Lung (tissue), 11 donors: ENCODE measurements at regions not wholly inside any gene's neighbourhood (a gene's known extent, or its start where the extent isn't known, plus 50 kb on each side); places are given as distances from the start of the nearest gene placed in this dataset.
"Not testable (repeated sequence)": the region's sequence is repeated elsewhere in the genome, so short reads cannot be mapped to it uniquely, and the experiment has no call there.

Source experiments
- ATAC-seq: fragments of 200-7000 bp; cut with Tn5 transposase; one replicate; pipeline ENCODE4 v1.9.1; 2020; ENCODE audit warnings: moderate number of reproducible peaks; ENCODE audit not compliant: insufficient read depth, low FRiP score
- DNase-seq, 3 donors: peaks; one replicate each; pipeline ENCODE4 v3.0.0-alpha.2; 2013 to 2017
- H3K27ac ChIP-seq, 2 donors: one replicate each; pipeline ENCODE4 v1.5.1; 2013; ENCODE audit warnings: mild to moderate bottlenecking in 2 of 2, moderate library complexity in 2 of 2, control low read depth in 1 of 2, inconsistent platforms in 1 of 2, low read depth in 1 of 2, low read length in 1 of 2
- H3K27me3 ChIP-seq, 3 donors: one replicate each; pipeline ENCODE4 v1.5.1; 2013; ENCODE audit warnings: low read length in 2 of 3; ENCODE audit not compliant: control insufficient read depth in 3 of 3, insufficient read depth in 3 of 3
- H3K36me3 ChIP-seq, 4 donors: one replicate each; pipeline ENCODE4 v1.5.1; 2013; ENCODE audit warnings: low read length in 4 of 4, mild to moderate bottlenecking in 1 of 4, moderate library complexity in 1 of 4; ENCODE audit not compliant: control insufficient read depth in 4 of 4, insufficient read depth in 4 of 4
- H3K4me1 ChIP-seq, 5 donors: one replicate each; pipeline ENCODE4 v1.5.1; 2013; ENCODE audit warnings: low read length in 5 of 5, mild to moderate bottlenecking in 2 of 5, moderate library complexity in 1 of 5; ENCODE audit not compliant: control insufficient read depth in 5 of 5, insufficient read depth in 5 of 5
- H3K4me3 ChIP-seq: one replicate; pipeline ENCODE4 v1.5.1; 2013; ENCODE audit warnings: mild to moderate bottlenecking, control low read depth, moderate library complexity
- H3K9ac ChIP-seq, 2 donors: one replicate each; pipeline ENCODE4 v1.5.1; 2013; ENCODE audit warnings: low read length in 2 of 2, control low read depth in 1 of 2; ENCODE audit not compliant: insufficient read depth in 1 of 2
- H3K9me3 ChIP-seq, 4 donors: one replicate each; pipeline ENCODE4 v1.5.1; 2013; ENCODE audit warnings: low read length in 3 of 4, mild to moderate bottlenecking in 1 of 4, moderate library complexity in 1 of 4; ENCODE audit not compliant: control insufficient read depth in 4 of 4, insufficient read depth in 3 of 4
- WGBS, 2 donors: extraction: QIAGEN DNeasy Blood & Tissue Kit; methylation state at CpG; one replicate each; pipeline ENCODE4 v1.1.7; 2013; 5-methylcytosine and 5-hydroxymethylcytosine counted together
- TF ChIP-seq, protein P1 (sequence below): IDR thresholded peaks from 2 replicates; pipeline ENCODE4 v1.5.1; 2012; ENCODE audit warnings: mild to moderate bottlenecking; ENCODE audit errors: control extremely low read depth, extremely low read depth
- donor health status: control.
- donor health status: control.
- donor health status: Bipolar disorder and iron deficiency.
- donor health status: healthy.
- donor health status: DM: yes; HTN: yes; CAD: no.

GRCh38 chr18:42544901-42545300 lies 570.6 kb downstream of the RIT2 start:
- TF ChIP-seq, protein P1, sequence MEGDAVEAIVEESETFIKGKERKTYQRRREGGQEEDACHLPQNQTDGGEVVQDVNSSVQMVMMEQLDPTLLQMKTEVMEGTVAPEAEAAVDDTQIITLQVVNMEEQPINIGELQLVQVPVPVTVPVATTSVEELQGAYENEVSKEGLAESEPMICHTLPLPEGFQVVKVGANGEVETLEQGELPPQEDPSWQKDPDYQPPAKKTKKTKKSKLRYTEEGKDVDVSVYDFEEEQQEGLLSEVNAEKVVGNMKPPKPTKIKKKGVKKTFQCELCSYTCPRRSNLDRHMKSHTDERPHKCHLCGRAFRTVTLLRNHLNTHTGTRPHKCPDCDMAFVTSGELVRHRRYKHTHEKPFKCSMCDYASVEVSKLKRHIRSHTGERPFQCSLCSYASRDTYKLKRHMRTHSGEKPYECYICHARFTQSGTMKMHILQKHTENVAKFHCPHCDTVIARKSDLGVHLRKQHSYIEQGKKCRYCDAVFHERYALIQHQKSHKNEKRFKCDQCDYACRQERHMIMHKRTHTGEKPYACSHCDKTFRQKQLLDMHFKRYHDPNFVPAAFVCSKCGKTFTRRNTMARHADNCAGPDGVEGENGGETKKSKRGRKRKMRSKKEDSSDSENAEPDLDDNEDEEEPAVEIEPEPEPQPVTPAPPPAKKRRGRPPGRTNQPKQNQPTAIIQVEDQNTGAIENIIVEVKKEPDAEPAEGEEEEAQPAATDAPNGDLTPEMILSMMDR: no peak
- Histone ChIP-seq H3K4me1 (no peaks in the 10 kb centered on the region), H3K4me3 (no peak overlapping the region), H3K27me3 (peaks cover 0 to 2% (median 0%) of the 10 kb centered on the region in 3 donors), H3K9me3 (no peaks in the 10 kb centered on the region), H3K36me3 (no peaks in the 10 kb centered on the region), H3K9ac (no peak overlapping the region), H3K27ac (no peak overlapping the region)
- ATAC-seq (no peak), DNase-seq (no peak)
- WGBS, 2 donors: 94% methylated on average over 1 of the region's 1 CpG

GRCh38 chr18:42545825-42546224 lies 569.7 kb downstream of the RIT2 start:
- Histone ChIP-seq H3K9me3 (no peaks in the 10 kb centered on the region), H3K4me3 (no peak overlapping the region), H3K9ac (no peak overlapping the region), H3K4me1 (no peaks in the 10 kb centered on the region), H3K36me3 (no peaks in the 10 kb centered on the region), H3K27ac (no peak overlapping the region), H3K27me3 (peaks cover 0 to 2% (median 0%) of the 10 kb centered on the region in 3 donors)
- ATAC-seq (no peak), DNase-seq (no peak)
- WGBS, 2 donors: 77 to 79% methylated on average over 5 of the region's 5 CpGs
- TF ChIP-seq, protein P1: no peak

- peak in 1 of 3 donors; percentile 15 for DNase-seq
- no peak overlapping the region for H3K4me3 ChIP-seq
- no peak overlapping the region for H3K9ac ChIP-seq
- no peaks in the 10 kb centered on the region for H3K4me1 ChIP-seq
- peaks cover 0 to 2% (median 0%) of the 10 kb centered on the region in 3 donors for H3K27me3 ChIP-seq
- WGBS, 2 donors: 80 to 83% methylated on average over 1 of the region's 1 CpG
- no peaks in the 10 kb centered on the region for H3K9me3 ChIP-seq
- no peaks in the 10 kb centered on the region for H3K36me3 ChIP-seq
- H3K27ac ChIP-seq: no peak overlapping the region
- TF ChIP-seq, protein P1: no peak
- no peak for ATAC-seq
Observed at GRCh38 chr18:42548493-42548892, 567.0 kb downstream of the RIT2 start.

DNA sequence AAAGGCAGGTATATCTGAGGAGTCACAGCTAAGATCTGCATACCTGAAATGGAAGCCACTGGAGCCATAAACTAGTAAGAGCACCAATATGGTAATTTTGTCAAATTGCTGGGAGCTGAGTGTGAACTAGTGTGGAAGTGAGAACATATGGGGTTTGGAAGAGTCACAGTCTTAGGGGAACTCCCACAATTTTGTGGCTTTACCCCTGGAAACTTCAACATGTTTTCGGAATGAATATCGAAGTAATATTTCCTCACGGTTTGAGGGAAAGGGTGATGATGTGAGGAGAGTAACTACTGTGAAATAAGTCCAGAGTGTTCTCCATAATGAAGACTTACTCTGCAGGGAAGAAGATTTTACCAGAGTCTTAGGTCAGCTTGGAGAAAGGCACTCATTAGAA lies 565.9 kb downstream of the RIT2 start:
- DNase-seq (no peak), ATAC-seq (no peak)
- H3K9me3 ChIP-seq: no peaks in the 10 kb centered on the region
- H3K4me3 ChIP-seq: no peak overlapping the region
- H3K27me3 ChIP-seq: peaks cover 0 to 2% (median 0%) of the 10 kb centered on the region in 3 donors
- H3K4me1 ChIP-seq: no peaks in the 10 kb centered on the region
- H3K9ac ChIP-seq: no peak overlapping the region
- H3K27ac ChIP-seq: no peak overlapping the region
- H3K36me3 ChIP-seq: no peaks in the 10 kb centered on the region
- WGBS, 2 donors: 92% methylated on average over 3 of the region's 3 CpGs
- TF ChIP-seq, protein P1: no peak

- not testable (repeated sequence) for ATAC-seq, H3K36me3 ChIP-seq, H3K4me3 ChIP-seq, H3K27me3 ChIP-seq, H3K9ac ChIP-seq, H3K9me3 ChIP-seq, H3K4me1 ChIP-seq, DNase-seq, H3K27ac ChIP-seq
- 71 to 89% methylated on average over 4 of the region's 4 CpGs for WGBS, 2 donors
Observed at GRCh38 chr18:42552559-42552958, 562.9 kb downstream of the RIT2 start.
